Effector memory CD4-positive, alpha-beta T cell (primary cell): ENCODE measurements at regions not wholly inside any gene's neighbourhood (a gene's known extent, or its start where the extent isn't known, plus 50 kb on each side); places are given as distances from the start of the nearest gene placed in this dataset.

Experiments
- DNase-seq, 3 donors: peaks; one replicate each; pipeline ENCODE4 v3.0.0-alpha.2; 2020
- H3K27ac ChIP-seq: 2 replicates; pipeline ENCODE4 v1.7.0; 2013; ENCODE audit warnings: mild to moderate bottlenecking, low read length, moderate library complexity; ENCODE audit not compliant: insufficient read depth, poor library complexity, severe bottlenecking
- H3K27me3 ChIP-seq: replicated peaks from 2 replicates; pipeline ENCODE4 v1.7.0; 2013; ENCODE audit warnings: mild to moderate bottlenecking, low read length; ENCODE audit not compliant: insufficient read depth, control insufficient read depth, poor library complexity, severe bottlenecking
- H3K36me3 ChIP-seq: 2 replicates; pipeline ENCODE4 v1.7.0; 2013; ENCODE audit warnings: mild to moderate bottlenecking, low read length, moderate library complexity; ENCODE audit not compliant: control insufficient read depth, insufficient read depth
- H3K4me1 ChIP-seq: 2 replicates; pipeline ENCODE4 v1.7.0; 2013; ENCODE audit warnings: low read length, mild to moderate bottlenecking; ENCODE audit not compliant: control insufficient read depth, insufficient read depth, poor library complexity, severe bottlenecking
- H3K4me3 ChIP-seq: 2 replicates; pipeline ENCODE4 v1.7.0; 2013; ENCODE audit warnings: low read length, low read depth, mild to moderate bottlenecking; ENCODE audit not compliant: insufficient read depth, poor library complexity, severe bottlenecking
- H3K9me3 ChIP-seq: 2 replicates; pipeline ENCODE4 v1.7.0; 2013; ENCODE audit warnings: mild to moderate bottlenecking, low read length, moderate library complexity; ENCODE audit not compliant: control insufficient read depth

DNA sequence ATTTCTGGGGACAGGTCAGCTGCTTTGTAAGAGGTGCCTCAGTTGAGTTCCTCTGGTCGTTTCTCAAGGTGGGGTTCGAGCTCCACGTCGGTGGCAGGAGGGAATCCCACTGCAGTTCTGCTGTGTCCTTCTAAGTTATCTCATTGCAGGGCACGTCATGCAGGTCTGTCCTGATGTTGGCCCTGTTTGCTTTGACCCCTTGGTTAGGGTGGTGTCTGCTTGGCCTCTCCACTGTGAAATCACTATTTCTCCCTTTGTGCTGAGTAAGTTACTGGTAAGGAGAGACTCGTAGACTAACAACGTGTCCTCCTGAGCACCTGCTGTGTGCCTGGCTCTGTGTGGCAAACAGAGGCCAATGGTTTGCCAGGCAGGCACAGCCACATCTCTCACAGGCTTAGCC, 372.9 kb upstream of the ZMIZ1 start:
- Histone ChIP-seq H3K27ac (no peak overlapping the region), H3K9me3 (no peaks in the 10 kb centered on the region), H3K4me1 (no peaks in the 10 kb centered on the region), H3K36me3 (no peaks in the 10 kb centered on the region), H3K27me3 (no peaks in the 10 kb centered on the region), H3K4me3 (no peak overlapping the region)
- no peak for DNase-seq

DNA sequence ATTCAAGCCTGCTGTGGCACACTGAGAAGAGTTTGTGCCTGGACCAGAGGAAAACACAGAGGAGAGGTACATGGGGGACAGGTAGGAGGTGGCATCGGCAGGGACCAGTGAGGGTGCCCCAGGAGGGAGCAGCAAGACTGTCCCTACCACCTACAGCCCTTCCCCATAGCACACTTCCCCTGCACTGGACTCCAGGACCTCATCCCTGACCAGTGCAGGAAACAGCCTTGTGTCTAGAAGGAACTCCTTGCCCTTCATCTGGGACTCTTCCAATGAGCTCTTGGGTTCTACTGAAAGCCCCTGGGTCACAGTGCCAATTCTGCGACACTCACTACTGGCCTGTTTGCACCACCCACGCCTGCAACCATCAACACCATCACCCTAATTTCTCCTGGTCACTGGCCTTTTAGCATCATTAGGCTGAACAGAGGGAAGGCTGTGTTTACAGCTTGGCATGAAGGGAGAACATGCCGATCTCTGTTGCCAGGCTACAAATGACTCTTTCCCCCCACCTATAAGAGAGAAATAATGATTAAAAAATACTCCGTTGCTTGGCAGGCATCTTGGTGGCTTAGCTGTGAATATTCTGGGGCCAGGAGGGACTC, 371.9 kb upstream of the ZMIZ1 start:
- Histone ChIP-seq H3K27ac (no peak overlapping the region), H3K4me3 (no peak overlapping the region), H3K9me3 (no peaks in the 10 kb centered on the region), H3K36me3 (no peaks in the 10 kb centered on the region), H3K4me1 (no peaks in the 10 kb centered on the region), H3K27me3 (no peaks in the 10 kb centered on the region)
- no peak for DNase-seq

DNA sequence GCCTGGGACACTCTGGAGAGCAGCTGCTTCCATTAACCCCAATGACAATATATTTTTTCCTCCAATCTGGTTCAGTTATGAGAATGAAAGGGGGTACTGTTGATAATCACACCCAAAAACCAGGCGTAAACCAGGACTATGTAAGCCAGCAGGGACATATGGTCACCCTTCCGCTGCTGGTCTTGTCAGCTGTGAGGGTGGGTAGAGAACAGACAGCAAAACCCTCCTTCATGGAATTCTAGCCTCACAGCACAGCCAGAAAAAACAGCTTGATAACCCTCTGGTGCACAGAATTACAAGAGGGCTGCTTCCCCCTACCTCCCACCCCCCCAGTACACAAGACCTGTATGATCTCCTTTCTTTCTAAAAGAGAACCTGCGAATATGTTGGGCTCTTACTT, 368.8 kb upstream of the ZMIZ1 start:
- Histone ChIP-seq H3K36me3 (no peaks in the 10 kb centered on the region), H3K27me3 (no peaks in the 10 kb centered on the region), H3K27ac (no peak overlapping the region), H3K4me3 (no peak overlapping the region), H3K9me3 (no peaks in the 10 kb centered on the region), H3K4me1 (no peaks in the 10 kb centered on the region)
- DNase-seq, result no peak

DNA sequence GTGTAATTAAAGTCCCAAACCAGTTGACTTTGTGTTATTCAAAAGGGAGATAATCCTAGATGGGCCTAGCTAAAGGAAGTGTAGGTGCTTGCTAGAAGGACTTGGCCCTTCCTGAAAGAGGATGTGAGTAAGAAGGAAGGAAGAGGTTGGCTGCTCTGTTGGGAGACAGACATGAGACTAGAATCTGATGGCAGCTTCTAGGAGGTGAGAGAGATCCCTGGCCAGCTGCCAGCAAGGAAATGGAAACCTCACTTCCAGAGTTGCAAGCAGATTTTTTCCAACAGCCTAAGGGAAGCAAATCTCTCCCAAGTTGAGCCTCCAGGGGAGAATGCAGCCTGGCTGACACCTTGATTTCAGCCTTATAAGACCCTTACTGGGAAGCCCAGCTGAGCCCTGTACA, 368.4 kb upstream of the ZMIZ1 start:
- H3K4me3 ChIP-seq, result no peak overlapping the region
- no peaks in the 10 kb centered on the region for H3K9me3 ChIP-seq
- H3K36me3 ChIP-seq, result no peaks in the 10 kb centered on the region
- H3K27ac ChIP-seq, result no peak overlapping the region
- no peak for DNase-seq
- H3K27me3 ChIP-seq, result no peaks in the 10 kb centered on the region
- no peaks in the 10 kb centered on the region for H3K4me1 ChIP-seq

DNA sequence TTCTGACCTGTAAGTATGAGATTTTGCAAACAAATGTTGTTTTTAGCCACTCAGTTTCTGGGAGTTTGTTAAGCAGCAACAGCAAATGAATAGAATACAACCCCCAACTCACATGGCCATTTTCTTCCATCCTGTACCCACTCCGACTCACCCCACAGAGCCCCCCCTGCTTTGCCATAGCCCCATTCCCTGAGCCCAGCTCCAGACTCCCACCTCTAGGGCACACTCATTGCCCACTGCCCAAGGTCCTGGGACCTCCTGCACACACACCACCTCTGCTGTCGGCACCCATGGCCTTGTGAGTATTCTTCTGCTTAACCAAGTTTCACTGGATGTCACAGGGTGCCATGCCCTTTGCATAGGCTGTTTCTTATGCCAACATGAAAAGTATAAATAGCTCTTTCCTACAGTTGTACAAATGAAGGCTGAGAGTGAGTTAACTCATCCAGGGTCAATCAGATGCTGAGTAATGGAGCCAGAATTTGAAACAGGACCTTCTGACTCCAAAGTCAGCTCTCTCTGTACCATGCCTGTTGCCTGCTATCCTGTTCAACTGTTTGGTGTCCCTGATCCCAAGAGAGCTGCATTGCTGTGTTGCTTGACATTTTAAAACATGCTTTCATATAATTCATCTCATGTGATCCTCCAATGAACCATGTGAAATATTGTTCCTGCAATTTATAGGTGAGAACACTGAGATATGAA, 367.8 kb upstream of the ZMIZ1 start:
- H3K4me3 ChIP-seq, result no peak overlapping the region
- H3K36me3 ChIP-seq, result no peaks in the 10 kb centered on the region
- DNase-seq, result no peak
- H3K27me3 ChIP-seq, result no peaks in the 10 kb centered on the region
- H3K9me3 ChIP-seq, result no peaks in the 10 kb centered on the region
- H3K4me1 ChIP-seq, result no peaks in the 10 kb centered on the region
- H3K27ac ChIP-seq, result no peak overlapping the region

DNA sequence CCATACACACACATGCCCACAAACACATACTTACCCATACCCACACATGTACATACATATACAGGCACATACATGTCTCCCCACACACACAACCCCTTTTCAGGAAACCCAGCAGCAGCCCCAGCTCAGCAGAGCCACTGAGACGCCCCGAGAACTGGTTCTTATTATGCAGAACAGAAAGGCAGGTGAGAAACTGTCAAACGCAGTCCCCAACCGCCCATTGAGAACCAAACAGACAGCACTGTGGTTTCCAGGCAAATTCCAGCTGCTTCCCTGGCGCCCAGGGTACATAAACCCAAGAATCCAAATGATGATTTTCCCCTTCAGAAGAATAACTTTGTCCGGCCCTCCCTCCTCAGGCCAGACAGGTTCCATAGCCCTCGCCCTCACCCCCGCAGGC, 366.6 kb upstream of the ZMIZ1 start:
- Histone ChIP-seq H3K4me3 (no peak overlapping the region), H3K27me3 (no peaks in the 10 kb centered on the region), H3K27ac (no peak overlapping the region), H3K4me1 (no peaks in the 10 kb centered on the region), H3K36me3 (no peaks in the 10 kb centered on the region), H3K9me3 (no peaks in the 10 kb centered on the region)
- DNase-seq, result no peak

DNA sequence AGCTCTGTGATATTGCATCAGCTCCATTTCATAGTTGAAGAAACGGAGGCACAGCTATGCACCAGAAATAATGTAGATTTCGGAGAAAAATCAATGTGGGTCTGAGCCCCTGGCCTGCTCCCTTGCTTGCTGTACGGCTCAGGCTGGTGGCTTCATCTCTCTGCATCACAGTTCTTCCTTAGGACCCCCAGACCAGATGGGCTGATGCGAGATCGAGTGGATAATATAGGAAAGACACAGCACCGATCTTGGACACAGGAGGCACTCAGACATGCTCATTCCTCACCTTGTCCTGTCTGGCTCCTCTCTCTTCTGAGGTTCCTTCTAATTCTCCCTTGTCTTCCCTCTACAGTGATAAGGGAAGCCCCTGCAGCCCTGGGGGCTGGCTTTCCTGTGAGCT, 365.9 kb upstream of the ZMIZ1 start:
- no peaks in the 10 kb centered on the region for H3K27me3 ChIP-seq
- no peak overlapping the region for H3K27ac ChIP-seq
- no peak for DNase-seq
- no peaks in the 10 kb centered on the region for H3K9me3 ChIP-seq
- no peaks in the 10 kb centered on the region for H3K4me1 ChIP-seq
- no peak overlapping the region for H3K4me3 ChIP-seq
- H3K36me3 ChIP-seq, result no peaks in the 10 kb centered on the region

DNA sequence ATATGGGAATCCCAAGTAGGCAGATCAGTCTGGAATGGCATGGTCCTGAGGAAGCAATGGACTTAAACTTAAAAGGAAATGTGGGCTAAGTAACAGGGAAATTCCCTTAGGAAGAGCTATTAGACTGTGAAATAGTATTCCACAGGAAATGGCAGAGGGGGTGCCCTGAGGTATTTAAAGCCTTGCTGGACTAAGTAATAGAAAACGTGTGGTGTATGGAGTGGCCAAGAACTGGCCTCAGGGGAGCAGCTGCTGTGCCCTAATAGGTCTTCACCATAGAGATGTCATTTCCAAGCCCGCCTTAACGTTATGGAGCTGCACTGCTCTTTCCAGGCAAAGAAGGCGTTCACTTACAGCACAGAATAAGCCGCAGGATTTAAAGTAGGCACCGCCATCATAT, 365.2 kb upstream of the ZMIZ1 start:
- Histone ChIP-seq H3K4me3 (no peak overlapping the region), H3K36me3 (no peaks in the 10 kb centered on the region), H3K4me1 (no peaks in the 10 kb centered on the region), H3K27ac (no peak overlapping the region), H3K27me3 (no peaks in the 10 kb centered on the region), H3K9me3 (no peaks in the 10 kb centered on the region)
- no peak for DNase-seq

DNA sequence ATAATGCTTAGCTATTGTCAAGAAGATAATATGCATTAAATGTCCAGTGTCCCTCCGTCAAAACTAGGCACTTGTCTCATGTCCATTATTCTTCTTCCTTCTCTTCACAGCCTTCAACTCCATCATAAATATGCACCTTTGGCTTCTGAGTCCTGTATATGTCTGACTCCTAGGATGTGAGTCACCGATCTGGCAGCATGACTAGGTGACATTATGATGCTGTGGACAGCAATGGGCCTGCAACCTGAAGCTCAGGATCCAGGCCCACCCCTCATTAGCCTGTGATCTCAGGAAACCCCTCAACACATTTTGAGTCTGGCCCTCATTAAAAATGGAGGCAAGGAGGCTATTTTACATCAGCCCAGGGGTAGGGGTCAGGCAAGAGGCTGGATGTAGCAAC, 362.5 kb upstream of the ZMIZ1 start:
- no peak overlapping the region for H3K4me3 ChIP-seq
- H3K36me3 ChIP-seq, result no peaks in the 10 kb centered on the region
- H3K27me3 ChIP-seq, result no peaks in the 10 kb centered on the region
- no peak overlapping the region for H3K27ac ChIP-seq
- DNase-seq, result no peak
- no peaks in the 10 kb centered on the region for H3K4me1 ChIP-seq
- H3K9me3 ChIP-seq, result no peaks in the 10 kb centered on the region

DNA sequence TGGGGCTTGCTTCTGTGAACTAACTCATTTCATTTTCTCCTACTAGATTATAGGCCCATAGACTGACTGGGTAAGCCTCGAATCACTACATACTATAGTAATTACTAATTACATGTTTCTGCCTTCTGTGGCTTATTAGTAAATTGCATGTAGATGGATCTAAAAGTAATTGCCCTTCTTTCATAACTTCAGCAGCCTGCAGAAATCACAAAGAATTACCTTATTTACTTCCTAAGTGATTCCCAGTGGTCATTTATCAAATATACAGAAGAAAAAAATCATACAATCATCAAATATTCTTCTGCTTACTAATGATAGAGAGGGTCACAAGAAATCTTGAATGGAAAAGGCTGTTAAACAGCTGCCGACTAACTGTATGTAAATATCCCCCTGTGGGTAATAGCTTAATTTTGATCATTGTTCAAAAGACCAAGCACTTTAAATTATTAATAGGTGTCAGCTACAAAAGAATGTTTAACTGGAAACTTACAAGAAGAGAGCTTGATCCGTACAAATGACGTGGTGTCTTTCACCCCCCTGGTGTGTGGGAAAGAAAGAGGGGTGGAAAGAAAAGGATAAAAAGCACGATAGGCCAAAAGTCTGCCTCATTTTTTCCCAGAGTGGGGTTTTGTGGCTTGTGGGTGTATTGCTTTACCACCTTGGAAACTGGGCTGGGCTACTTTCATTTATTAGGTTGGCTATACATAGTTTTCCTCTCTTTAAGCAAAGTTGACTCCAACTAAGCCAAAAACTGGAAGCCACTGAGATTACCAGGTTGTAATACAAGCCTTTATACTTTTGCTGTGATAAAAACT, 361.8 kb upstream of the ZMIZ1 start:
- Histone ChIP-seq H3K36me3 (no peaks in the 10 kb centered on the region), H3K27ac (no peak overlapping the region), H3K4me1 (no peaks in the 10 kb centered on the region), H3K27me3 (no peaks in the 10 kb centered on the region), H3K9me3 (no peaks in the 10 kb centered on the region), H3K4me3 (no peak overlapping the region)
- no peak for DNase-seq
